Astrocyte of the spinal cord (primary cell): ENCODE measurements at regions not wholly inside any gene's neighbourhood (a gene's known extent, or its start where the extent isn't known, plus 50 kb on each side); places are given as distances from the start of the nearest gene placed in this dataset.
"Not testable (repeated sequence)": the region's sequence is repeated elsewhere in the genome, so short reads cannot be mapped to it uniquely, and the experiment has no call there.

ENCODE experiments used
- DNase-seq: peaks from one replicate; pipeline ENCODE4 v3.0.0; 2011; ENCODE audit warnings: low read depth, low spot score
- H3K4me3 ChIP-seq: 2 replicates; pipeline ENCODE4 v1.5.1; 2011; ENCODE audit warnings: low read depth, mild to moderate bottlenecking, low read length, moderate library complexity
- in situ Hi-C: cut with HindIII; loops from 2 replicates; pipeline ENCODE4 v1.10.0; 2017; ENCODE audit warnings: low sequenced_read_pairs
- TF ChIP-seq, protein P1 (sequence below): IDR thresholded peaks from 2 replicates; pipeline ENCODE4 v1.5.1; 2012; ENCODE audit warnings: low read depth, mild to moderate bottlenecking, low read length, inconsistent platforms

- in situ Hi-C loops, result no loop called here
- H3K4me3 ChIP-seq, result no peak overlapping the region
- TF ChIP-seq, protein P1, sequence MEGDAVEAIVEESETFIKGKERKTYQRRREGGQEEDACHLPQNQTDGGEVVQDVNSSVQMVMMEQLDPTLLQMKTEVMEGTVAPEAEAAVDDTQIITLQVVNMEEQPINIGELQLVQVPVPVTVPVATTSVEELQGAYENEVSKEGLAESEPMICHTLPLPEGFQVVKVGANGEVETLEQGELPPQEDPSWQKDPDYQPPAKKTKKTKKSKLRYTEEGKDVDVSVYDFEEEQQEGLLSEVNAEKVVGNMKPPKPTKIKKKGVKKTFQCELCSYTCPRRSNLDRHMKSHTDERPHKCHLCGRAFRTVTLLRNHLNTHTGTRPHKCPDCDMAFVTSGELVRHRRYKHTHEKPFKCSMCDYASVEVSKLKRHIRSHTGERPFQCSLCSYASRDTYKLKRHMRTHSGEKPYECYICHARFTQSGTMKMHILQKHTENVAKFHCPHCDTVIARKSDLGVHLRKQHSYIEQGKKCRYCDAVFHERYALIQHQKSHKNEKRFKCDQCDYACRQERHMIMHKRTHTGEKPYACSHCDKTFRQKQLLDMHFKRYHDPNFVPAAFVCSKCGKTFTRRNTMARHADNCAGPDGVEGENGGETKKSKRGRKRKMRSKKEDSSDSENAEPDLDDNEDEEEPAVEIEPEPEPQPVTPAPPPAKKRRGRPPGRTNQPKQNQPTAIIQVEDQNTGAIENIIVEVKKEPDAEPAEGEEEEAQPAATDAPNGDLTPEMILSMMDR, result no peak
- DNase-seq, result no peak
These were observed 85.2 kb upstream of the CLINT1 start for GRCh38 chr5:157944077-157944633.

DNA sequence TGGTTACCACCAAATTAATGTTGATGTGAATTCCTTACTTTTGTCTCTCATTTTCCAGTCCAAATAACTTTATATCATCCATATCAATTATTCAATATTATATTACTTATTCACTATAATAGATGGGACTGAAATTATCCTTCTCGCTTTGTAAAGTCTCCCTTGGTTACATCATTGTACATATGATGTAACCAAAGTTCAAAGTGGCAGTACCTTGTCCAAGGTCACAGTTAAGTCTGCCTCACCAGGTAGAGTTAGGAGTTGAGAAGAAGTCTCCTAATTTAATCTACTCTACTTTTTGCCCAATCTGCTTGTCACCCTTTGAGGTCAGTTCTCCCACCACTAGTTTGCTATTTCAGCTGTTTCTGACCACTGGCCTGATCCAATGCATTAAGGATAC is 83.7 kb upstream of the CLINT1 start:
- in situ Hi-C loops, result no loop called here
- DNase-seq, result no peak
- H3K4me3 ChIP-seq, result no peak overlapping the region
- TF ChIP-seq, protein P1, result no peak

DNA sequence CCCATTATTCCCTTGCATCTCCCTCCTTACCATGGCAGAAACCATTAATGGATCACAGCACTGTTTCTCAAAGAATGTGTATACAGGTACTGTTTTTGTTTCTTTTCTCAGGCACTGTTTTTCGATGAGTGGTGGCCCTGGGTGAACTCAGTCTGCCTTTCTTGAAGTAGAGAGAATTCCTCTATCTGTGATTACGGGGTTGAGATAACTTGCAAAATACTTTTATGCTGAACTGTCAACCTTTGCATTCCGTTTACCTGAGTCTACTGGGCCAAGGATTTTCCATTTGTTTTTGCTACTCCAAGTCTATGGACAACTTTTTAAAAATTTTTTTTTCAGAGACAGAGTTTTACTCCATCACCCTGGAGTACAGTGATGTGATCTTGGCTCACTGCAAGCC is 82.7 kb upstream of the CLINT1 start:
- in situ Hi-C loops, result no loop called here
- no peak overlapping the region for H3K4me3 ChIP-seq
- DNase-seq, result no peak
- TF ChIP-seq, protein P1, result no peak

DNA sequence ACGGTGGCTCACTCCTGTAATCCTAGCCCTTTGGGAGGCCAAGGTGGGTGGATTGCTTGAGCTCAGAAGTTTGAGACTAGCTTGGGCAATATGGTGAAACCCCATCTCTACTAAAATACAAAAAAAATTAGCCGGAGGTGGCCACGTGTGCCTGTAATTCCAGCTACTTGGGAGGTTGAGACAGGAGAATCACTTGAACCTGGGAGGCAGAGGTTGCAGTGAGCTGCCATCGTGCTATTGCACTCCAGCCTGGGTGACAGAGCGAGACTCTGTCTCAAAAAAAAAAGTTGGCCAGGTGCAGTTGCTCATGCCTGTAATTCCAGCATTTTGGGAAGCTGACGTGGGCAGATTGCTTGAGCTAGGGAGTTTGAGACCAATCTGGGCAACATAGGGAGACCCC is 79.2 kb upstream of the CLINT1 start:
- H3K4me3 ChIP-seq, in situ Hi-C loops, DNase-seq: not testable (repeated sequence)

- DNase-seq, in situ Hi-C loops: not testable (repeated sequence)
These were observed 78.0 kb upstream of the CLINT1 start for GRCh38 chr5:157936776-157937501.

DNA sequence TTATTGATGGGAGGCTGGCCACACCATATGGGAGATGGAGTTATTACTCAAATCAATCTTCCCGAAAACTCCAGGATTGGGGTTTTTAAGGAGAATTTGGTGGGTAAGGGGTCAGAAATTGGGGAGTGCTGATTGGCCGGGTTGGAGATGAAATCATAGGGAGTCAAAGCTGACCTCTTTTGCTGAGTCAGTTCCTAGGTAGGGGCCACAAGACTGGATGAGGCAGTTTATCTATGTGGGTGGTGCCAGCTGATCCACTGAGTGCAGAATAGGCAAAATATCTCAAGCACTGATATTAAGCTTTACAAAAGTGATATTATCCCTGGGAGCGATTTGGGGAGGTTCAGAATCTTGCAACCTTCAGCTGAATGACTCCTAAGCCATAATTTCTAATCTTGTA is 75.7 kb upstream of the CLINT1 start:
- no peak for DNase-seq
- TF ChIP-seq, protein P1, result no peak
- in situ Hi-C loops, result no loop called here
- no peak overlapping the region for H3K4me3 ChIP-seq

More at GRCh38 chr5:157936776-157937501, 78.0 kb upstream of the CLINT1 start:
- H3K4me3 ChIP-seq, result not testable (repeated sequence)

DNA sequence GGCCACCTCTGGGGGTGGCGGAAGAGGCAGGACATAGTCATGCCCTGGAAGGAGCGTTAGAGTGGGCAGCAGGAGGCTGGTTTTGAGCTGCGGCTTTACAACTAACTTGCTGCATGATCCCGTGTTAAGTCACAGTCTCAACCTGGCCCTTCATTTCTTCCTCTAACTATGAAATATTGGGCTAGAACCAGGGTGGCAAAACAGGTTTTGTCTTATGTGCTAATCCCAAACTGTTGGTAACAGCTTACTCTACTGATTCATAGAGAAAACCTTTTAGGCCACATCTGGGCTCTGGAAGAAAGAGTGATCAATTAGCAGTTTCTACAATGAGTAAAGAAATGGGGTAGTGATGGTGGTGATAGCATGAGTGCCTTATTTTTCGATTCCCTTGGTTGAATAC is 74.1 kb upstream of the CLINT1 start:
- in situ Hi-C loops, result no loop called here
- no peak overlapping the region for H3K4me3 ChIP-seq
- DNase-seq, result no peak
- TF ChIP-seq, protein P1, result no peak
